WI38 (cell line): ENCODE measurements at regions not wholly inside any gene's neighbourhood (a gene's known extent, or its start where the extent isn't known, plus 50 kb on each side); places are given as distances from the start of the nearest gene placed in this dataset.

ENCODE experiments used
- H3K4me3 ChIP-seq: 2 replicates; pipeline ENCODE4 v1.5.1; 2011; ENCODE audit warnings: low read depth, mild to moderate bottlenecking, control low read depth, low read length
- TF ChIP-seq, protein P1 (sequence below): IDR thresholded peaks from 2 replicates; pipeline ENCODE4 v1.5.1; 2012; ENCODE audit warnings: low read depth, mild to moderate bottlenecking, control low read depth, low read length

DNA sequence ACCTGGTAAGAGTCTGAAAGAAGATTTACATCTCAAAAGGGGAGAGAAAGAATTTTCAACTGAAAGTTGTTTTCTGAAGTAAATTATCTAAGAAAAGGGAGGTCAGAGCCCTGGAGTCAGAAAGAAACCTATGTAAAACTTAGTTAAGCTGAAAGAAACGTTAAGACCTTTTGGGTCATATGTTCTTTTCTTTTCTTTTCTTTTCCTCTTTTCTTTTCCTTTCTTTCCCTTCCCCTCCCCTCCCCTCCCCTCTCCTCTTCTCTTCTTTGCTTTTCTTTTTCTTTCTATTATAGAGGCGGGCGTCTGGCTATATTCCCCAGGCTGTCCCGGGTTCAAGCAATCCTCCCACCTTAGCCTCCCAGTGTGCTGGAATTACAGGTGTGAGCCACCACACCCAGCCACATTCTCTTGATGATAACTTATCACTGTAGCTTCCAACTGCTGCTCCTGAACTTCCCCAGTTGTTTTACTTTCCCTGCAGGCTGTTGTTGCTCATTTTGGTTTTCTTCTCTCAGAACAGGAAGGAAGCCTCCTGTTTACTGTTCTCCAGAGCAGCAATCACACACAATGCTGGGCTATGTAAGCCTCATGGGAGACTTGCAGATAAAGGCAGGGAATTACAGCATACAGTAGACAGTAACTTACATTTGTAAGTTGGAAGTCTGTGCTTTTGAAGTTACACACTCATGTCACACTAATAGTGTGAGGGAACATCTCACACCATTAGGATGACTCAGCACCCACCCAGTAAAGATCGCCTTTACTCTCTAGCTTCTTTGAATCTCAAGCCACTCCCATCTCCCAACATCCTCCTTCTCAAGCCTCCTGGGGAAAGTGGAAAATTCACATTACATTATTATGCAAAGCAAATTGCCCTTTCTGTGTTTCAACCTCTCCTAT is 2216.6 kb upstream of the WWC1 start:
- no peak overlapping the region for H3K4me3 ChIP-seq

DNA sequence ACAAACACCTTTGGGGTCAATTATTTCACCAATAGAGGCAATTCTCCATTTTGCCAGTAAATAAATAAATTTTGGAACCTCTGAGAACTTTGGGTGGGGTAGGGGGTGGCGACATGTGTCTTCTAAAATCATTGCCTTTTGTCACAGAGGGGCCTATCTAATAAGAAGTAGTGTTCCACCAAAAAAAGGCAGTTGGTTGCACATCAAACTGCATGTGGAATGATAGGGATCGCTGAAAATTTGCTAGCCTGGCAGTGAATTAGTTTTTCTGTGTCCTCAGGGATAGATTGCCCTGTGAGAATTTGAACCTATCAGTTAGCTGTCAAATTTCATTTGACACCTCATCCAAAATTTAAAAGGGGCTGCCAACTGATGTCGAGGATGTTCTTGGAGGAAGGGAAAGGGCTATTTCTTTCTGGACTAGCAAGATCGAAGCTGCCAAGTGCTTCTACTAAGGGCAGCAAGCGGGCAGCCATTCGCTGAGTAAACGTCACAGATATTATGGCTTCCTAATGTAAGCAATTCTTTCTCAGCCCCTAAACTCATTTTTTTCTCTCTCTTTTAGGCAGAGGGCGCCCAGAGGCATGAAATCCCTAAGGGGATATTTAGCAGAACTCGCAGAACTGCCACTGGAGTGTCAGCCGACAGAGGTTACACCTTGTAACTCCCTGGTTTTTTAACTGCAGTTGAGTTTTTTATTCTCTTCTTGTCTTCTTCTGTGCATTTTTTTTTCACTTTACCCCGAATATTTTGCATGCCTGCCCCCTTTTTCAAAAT is 2208.1 kb upstream of the WWC1 start:
- no peak overlapping the region for H3K4me3 ChIP-seq
- TF ChIP-seq, protein P1, sequence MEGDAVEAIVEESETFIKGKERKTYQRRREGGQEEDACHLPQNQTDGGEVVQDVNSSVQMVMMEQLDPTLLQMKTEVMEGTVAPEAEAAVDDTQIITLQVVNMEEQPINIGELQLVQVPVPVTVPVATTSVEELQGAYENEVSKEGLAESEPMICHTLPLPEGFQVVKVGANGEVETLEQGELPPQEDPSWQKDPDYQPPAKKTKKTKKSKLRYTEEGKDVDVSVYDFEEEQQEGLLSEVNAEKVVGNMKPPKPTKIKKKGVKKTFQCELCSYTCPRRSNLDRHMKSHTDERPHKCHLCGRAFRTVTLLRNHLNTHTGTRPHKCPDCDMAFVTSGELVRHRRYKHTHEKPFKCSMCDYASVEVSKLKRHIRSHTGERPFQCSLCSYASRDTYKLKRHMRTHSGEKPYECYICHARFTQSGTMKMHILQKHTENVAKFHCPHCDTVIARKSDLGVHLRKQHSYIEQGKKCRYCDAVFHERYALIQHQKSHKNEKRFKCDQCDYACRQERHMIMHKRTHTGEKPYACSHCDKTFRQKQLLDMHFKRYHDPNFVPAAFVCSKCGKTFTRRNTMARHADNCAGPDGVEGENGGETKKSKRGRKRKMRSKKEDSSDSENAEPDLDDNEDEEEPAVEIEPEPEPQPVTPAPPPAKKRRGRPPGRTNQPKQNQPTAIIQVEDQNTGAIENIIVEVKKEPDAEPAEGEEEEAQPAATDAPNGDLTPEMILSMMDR: no peak

More for the DNA sequence above, 2216.6 kb upstream of the WWC1 start:
- TF ChIP-seq, protein P1: no peak

DNA sequence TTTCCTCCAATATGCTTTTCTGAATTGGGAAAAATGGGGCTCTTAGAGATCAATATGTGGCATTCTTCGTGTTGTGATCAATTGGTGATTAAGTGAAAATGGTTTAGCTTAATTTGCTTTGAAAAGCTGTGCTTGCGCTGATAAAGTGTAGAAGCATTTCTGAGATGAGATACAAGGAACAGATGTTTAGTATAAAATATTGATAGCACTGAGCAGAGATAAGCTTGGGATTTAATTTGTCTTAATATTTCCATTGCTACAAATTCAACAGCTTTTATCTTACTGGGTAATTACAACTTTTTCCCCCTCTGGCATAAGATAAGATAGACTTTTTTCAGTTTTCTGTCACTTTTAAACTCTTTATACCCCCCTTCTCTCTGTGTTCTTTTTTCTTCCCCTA is 2204.9 kb upstream of the WWC1 start:
- TF ChIP-seq, protein P1: no peak
- H3K4me3 ChIP-seq: no peak overlapping the region

DNA sequence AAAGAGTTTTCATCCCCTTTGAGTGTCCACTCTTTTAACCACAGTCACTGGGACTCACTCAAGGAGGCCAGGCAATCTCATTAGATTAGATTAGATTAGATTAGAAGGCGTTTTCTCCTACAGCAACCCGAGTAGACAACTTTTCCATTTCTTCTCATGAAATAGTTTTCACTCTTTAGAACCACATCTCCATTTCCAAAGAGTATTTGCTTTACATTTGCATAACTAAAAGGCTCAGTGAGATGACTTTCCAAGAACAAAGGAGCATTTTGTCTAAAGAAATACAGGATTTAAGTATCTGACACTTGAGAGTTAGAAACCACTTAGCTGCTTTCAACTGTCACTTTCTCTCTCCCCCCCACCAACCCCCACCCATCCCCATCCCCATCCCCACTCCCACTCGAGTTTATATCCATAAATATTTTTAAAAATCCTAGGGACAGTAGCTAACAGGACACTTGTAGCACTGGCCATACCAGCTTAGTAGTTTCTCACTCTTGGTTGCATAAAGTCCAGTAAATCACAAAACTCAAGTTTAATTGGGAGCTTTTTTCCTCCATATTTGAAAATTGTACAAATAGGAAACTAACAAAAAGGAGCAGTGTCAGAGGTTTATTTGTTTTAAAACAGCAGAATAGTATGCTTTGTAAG is 2202.9 kb upstream of the WWC1 start:
- TF ChIP-seq, protein P1: no peak
- no peak overlapping the region for H3K4me3 ChIP-seq

DNA sequence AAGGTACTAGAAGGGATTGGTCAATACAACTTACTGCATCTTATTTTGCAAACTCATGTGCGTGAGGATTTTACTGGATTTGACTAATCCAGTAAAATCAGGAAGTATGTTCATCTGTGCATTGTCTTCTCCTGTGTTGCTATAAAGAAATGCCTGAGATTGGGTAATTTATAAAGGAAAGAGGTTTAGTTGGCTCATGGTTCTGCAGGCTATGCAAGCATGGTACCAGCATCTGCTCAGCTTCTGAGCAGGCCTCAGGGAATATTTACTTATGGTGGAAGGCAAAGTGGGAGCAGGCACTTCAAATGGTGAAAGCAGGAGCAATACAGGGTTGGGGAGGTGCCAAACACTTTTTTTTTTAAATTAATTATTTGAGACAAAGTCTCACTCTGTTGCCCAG is 2199.5 kb upstream of the WWC1 start:
- H3K4me3 ChIP-seq: no peak overlapping the region
- TF ChIP-seq, protein P1: no peak

DNA sequence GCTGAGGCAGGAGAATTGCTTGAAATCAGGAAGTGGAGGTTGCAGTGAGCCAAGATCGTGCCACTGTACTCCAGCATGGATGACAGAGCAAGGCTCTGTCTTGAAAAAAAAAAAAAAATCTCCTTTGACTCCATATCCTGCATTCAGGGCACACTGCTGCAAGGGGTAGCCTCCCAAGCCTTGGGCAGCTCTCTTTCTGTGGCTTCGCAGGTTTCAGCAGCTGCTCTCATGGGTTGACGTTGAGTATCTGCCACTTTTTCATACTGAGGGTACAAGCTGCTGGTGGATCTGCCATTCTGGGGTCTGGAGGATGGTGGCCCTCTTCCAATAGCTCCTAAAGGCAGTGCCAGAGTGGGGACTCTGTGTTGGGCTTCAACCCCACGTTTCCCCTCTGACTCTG is 2198.1 kb upstream of the WWC1 start:
- H3K4me3 ChIP-seq: no peak overlapping the region

More for the DNA sequence above, 2198.1 kb upstream of the WWC1 start:
- TF ChIP-seq, protein P1: no peak
